22Rv1 (cell line): ENCODE measurements at regions not wholly inside any gene's neighbourhood (a gene's known extent, or its start where the extent isn't known, plus 50 kb on each side); places are given as distances from the start of the nearest gene placed in this dataset.

Source experiments
- ZFX ChIP-seq: fragments of 450-650 bp; IDR thresholded peaks from 2 replicates; pipeline ENCODE4 v1.6.1; 2017; ENCODE audit warnings: antibody characterized with exemption, borderline replicate concordance
- TF ChIP-seq, protein P1 (sequence below): fragments of 450-650 bp; IDR thresholded peaks from 2 replicates; pipeline ENCODE4 v1.5.1; 2017; ENCODE audit warnings: mild to moderate bottlenecking

GRCh38 chr12:91620992-91621391 is 438.4 kb upstream of the DCN start:
- TF ChIP-seq, protein P1, sequence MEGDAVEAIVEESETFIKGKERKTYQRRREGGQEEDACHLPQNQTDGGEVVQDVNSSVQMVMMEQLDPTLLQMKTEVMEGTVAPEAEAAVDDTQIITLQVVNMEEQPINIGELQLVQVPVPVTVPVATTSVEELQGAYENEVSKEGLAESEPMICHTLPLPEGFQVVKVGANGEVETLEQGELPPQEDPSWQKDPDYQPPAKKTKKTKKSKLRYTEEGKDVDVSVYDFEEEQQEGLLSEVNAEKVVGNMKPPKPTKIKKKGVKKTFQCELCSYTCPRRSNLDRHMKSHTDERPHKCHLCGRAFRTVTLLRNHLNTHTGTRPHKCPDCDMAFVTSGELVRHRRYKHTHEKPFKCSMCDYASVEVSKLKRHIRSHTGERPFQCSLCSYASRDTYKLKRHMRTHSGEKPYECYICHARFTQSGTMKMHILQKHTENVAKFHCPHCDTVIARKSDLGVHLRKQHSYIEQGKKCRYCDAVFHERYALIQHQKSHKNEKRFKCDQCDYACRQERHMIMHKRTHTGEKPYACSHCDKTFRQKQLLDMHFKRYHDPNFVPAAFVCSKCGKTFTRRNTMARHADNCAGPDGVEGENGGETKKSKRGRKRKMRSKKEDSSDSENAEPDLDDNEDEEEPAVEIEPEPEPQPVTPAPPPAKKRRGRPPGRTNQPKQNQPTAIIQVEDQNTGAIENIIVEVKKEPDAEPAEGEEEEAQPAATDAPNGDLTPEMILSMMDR = no peak
- no peak for TF ChIP-seq ZFX
